GM12891 (cell line): ENCODE measurements at regions not wholly inside any gene's neighbourhood (a gene's known extent, or its start where the extent isn't known, plus 50 kb on each side); places are given as distances from the start of the nearest gene placed in this dataset.

Experiments
- PAX5 ChIP-seq: IDR thresholded peaks from 2 replicates; pipeline ENCODE4 v1.6.1; 2011; ENCODE audit warnings: low read length, moderate library complexity, mild to moderate bottlenecking; ENCODE audit not compliant: insufficient read depth, severe bottlenecking
- POLR2A ChIP-seq: IDR thresholded peaks from 2 replicates; pipeline ENCODE4 v1.6.1; 2011; ENCODE audit warnings: low read depth, low read length, control low read depth
- POLR2AphosphoS5 ChIP-seq: IDR thresholded peaks from 2 replicates; pipeline ENCODE4 v1.6.1; 2011; ENCODE audit warnings: low read depth, low read length, control low read depth
- TAF1 ChIP-seq: IDR thresholded peaks from 2 replicates; pipeline ENCODE4 v1.6.1; 2011; ENCODE audit warnings: low read depth, low read length, control low read depth

- TF ChIP-seq TAF1 (no peak), POLR2AphosphoS5 (no peak), POLR2A (no peak), PAX5 (no peak)
These were observed 135.2 kb upstream of the SETBP1 start for GRCh38 chr18:44545359-44545985.
